PC-9 (cell line): ENCODE measurements at regions not wholly inside any gene's neighbourhood (a gene's known extent, or its start where the extent isn't known, plus 50 kb on each side); places are given as distances from the start of the nearest gene placed in this dataset.
"Not testable (repeated sequence)": the region's sequence is repeated elsewhere in the genome, so short reads cannot be mapped to it uniquely, and the experiment has no call there.

ENCODE experiments used
- BruUV-seq: library from RNA; stranded (reverse); fragments of 400-500 nt; replicated peaks from 2 replicates; lab custom pipeline; 2021; lab: Mats Ljungman, UMichigan
- CTCF ChIA-PET: fragments of 300-600 bp; sonication (Branson Sonifier 250); formaldehyde crosslinking; loops from one replicate; lab custom pipeline; 2022; ENCODE audit warnings: antibody characterized with exemption; lab: Charles Lee
- POLR2A ChIA-PET: fragments of 300-600 bp; sonication (Branson Sonifier 250); formaldehyde crosslinking; loops from one replicate; lab custom pipeline; 2022; ENCODE audit warnings: antibody characterized with exemption; ENCODE audit not compliant: unreplicated experiment; lab: Charles Lee
- DNase-seq, 2 experiments: peaks; one replicate each; pipeline versions ENCODE4 v3.0.0 to v3.0.0-alpha.2; 2015 to 2022; ENCODE audit warnings: mixed read lengths in 1 of 2
- H2AFZ ChIP-seq: fragments of 200-600 bp; sonication (generic); 2 replicates; pipeline ENCODE4 v1.8.1; 2017; ENCODE audit warnings: antibody characterized with exemption
- H3F3A ChIP-seq: fragments of 200-600 bp; sonication (generic); 2 replicates; pipeline ENCODE4 v1.8.1; 2017; ENCODE audit warnings: antibody characterized with exemption, mild to moderate bottlenecking, low read depth; ENCODE audit not compliant: insufficient read depth
- H3K27ac ChIP-seq: fragments of 200-600 bp; sonication (generic); 2 replicates; pipeline ENCODE4 v1.6.1; 2016; ENCODE audit warnings: mixed run types
- H3K27me3 ChIP-seq: fragments of 200-600 bp; sonication (generic); 2 replicates; pipeline ENCODE4 v1.6.1; 2016; ENCODE audit warnings: low read depth, mixed run types; ENCODE audit not compliant: insufficient read depth
- H3K36me3 ChIP-seq: fragments of 200-600 bp; sonication (generic); 2 replicates; pipeline ENCODE4 v1.6.1; 2016; ENCODE audit warnings: low read depth, mixed run types
- H3K4me1 ChIP-seq: fragments of 200-600 bp; sonication (generic); replicated peaks from 2 replicates; pipeline ENCODE4 v1.6.1; 2016; ENCODE audit warnings: mixed run types; ENCODE audit not compliant: insufficient read depth
- H3K4me2 ChIP-seq: fragments of 200-600 bp; sonication (generic); 2 replicates; pipeline ENCODE4 v1.6.1; 2017; ENCODE audit warnings: mixed run types
- H3K4me3 ChIP-seq: fragments of 200-600 bp; sonication (generic); 2 replicates; pipeline ENCODE4 v1.6.1; 2016; ENCODE audit warnings: mixed run types
- H3K79me2 ChIP-seq: fragments of 200-600 bp; sonication (generic); 2 replicates; pipeline ENCODE4 v1.6.1; 2017; ENCODE audit warnings: low read depth, mixed run types
- H3K9me2 ChIP-seq: fragments of 200-600 bp; sonication (generic); 2 replicates; pipeline ENCODE4 v1.8.1; 2017; ENCODE audit warnings: mild to moderate bottlenecking; ENCODE audit not compliant: insufficient read depth
- H3K9me3 ChIP-seq: fragments of 200-600 bp; sonication (generic); 2 replicates; pipeline ENCODE4 v1.8.1; 2016; ENCODE audit warnings: low read depth; ENCODE audit not compliant: insufficient read depth
- H4K20me1 ChIP-seq: fragments of 200-600 bp; sonication (generic); 2 replicates; pipeline ENCODE4 v1.8.1; 2017; ENCODE audit not compliant: insufficient read depth
- intact Hi-C: fragments of 100-400 bp; cut with micrococcal nuclease; formaldehyde crosslinking; loops from one replicate; pipeline ENCODE4 v1.10.0; 2022; ENCODE audit not compliant: unreplicated experiment

DNA sequence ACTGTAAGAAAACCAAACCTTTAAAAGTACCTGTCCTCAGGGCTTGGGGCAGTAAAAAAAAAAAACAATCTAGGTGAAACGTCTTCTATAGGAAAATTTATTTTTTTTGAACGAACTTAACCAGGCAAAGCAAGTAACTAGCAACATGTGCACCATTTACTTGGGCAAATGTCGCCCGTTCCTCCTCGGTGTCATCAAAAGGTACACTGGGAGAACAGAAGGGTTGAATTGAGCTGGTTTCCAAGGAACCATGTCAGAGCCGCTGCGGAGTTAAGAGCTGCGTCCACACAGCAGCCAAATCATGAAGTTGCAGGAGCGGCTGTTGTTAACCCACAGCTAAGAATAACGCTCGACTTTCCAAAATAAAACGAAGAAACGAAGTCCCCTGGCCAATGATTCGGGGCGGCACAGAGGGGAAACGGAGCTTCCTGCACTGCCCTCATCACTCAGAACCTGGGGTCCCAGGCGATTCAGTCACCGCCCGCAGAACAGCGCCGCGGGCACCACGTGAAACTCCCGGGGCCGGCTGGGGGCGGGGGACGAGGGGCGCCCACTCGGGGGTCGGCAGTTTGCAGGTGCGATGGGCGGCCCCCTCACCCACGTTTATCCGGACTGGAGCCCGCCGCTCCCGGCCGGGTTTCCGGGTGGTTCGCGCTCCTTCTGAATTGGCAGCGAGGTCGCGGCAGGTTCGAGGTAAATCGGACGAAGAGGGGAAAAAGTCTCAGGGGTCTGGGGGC, 53.6 kb upstream of the PLGLB1 start:
- H3K9me2 ChIP-seq, H3K9me3 ChIP-seq, BruUV-seq, H3F3A ChIP-seq, H4K20me1 ChIP-seq, H3K27me3 ChIP-seq, intact Hi-C loops, H3K36me3 ChIP-seq, CTCF ChIA-PET, H2AFZ ChIP-seq, H3K4me1 ChIP-seq: not testable (repeated sequence)
- Histone ChIP-seq H3K4me3 (peak overlapping the region; percentile 67), H3K4me2 (peak overlapping the region; percentile 78), H3K79me2 (peaks cover 26% of the 10 kb centered on the region), H3K27ac (peak overlapping the region; percentile 80; the same call in 1 of the 2 replicates)
- DNase-seq = peak; percentile 7 to 32
- POLR2A ChIA-PET = interaction anchor here (0.7 kb wide), 1 partner anchor 370 kb away, joined by 10 read pairs; no protein-coding TSS in a partner anchor

DNA sequence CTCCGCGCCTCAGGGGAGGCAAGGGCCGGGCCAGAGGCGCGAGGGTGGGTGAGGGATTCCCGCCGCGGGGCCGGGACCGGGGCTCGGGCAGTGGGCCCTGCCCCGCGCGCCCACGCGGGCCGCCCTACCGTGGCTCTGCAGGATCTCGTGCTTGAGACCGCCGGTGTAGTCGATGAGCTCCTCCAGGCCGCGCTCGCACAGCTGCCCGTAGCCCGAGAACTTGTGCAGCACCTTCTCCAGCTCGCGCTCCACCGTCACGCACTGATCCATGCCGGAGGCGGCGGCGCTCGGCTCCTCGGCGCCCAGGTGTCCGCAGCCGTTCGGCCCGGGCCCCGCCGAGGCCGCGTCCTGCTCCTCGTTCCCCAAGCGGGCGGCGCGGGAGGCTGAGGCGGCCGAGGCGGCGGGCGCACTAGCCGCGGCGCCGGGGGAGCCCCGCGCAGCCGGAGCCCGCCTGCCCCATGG, 54.2 kb upstream of the PLGLB1 start:
- H3K9me3 ChIP-seq, intact Hi-C loops, BruUV-seq, DNase-seq, H3K9me2 ChIP-seq, H4K20me1 ChIP-seq, H3K36me3 ChIP-seq, H3F3A ChIP-seq, CTCF ChIA-PET, POLR2A ChIA-PET, H3K4me1 ChIP-seq, H3K27me3 ChIP-seq, H2AFZ ChIP-seq: not testable (repeated sequence)
- Histone ChIP-seq H3K4me3 (peak overlapping the region; percentile 67; the same call in 1 of the 2 replicates), H3K27ac (peak overlapping the region; percentile 80; the same call in 1 of the 2 replicates), H3K4me2 (peak overlapping the region; percentile 78; the same call in 1 of the 2 replicates), H3K79me2 (peaks cover 20% of the 10 kb centered on the region)

DNA sequence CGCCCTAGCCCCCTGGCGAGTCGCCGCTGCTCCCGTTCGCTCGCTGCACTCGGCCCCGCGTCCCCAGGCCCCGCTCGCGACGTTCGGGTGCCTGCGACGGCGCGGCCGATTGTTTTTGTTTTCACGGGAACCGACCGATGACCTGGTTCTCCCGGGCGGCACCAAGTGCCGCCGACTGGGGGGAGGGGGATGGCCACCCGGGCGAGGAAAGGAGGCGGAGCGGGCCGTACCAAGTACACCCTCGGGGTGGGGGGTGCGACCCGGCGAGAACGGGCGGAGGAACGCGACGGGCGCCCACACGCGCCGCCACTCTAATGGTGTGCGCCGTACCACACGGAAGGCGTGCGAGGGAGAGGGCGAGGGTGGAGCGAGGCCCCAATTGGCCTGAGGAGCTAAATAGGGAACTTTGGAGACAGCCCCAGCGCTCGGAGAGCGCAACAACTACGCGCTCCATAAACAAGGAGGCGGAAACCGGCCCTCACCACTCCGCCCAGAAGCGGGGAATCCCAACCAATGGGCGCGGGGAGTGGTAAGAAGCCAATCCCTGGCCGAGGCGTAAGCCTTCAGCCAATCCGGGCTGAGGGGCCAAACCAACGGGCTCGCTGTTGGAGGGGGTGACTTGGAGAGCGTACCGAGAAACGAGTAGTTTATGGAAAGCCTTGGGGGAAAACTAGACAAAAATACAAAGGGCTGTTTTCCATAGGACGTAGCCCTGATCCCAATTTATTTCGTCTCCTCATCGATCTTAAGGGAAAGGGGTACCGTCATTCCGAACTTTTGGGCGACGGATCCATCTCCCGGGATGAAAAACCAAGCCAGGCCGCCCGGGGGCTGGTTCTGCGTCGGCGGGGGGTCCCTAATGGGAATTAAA, 54.8 kb upstream of the PLGLB1 start:
- H2AFZ ChIP-seq = 0 out of 2 replicates have a peak overlapping the region, but pooled peaks have one; percentile 68
- H3K9me2 ChIP-seq, H3K9me3 ChIP-seq, H3F3A ChIP-seq, POLR2A ChIA-PET, H4K20me1 ChIP-seq, BruUV-seq, H3K4me1 ChIP-seq, CTCF ChIA-PET, H3K36me3 ChIP-seq, intact Hi-C loops, H3K27me3 ChIP-seq: not testable (repeated sequence)
- H3K27ac ChIP-seq = peak overlapping the region; percentile 80
- H3K4me3 ChIP-seq = peak overlapping the region; percentile 67
- peak; percentile 68 to 91 for DNase-seq
- H3K4me2 ChIP-seq = peak overlapping the region; percentile 70
- peaks cover 17% of the 10 kb centered on the region for H3K79me2 ChIP-seq

DNA sequence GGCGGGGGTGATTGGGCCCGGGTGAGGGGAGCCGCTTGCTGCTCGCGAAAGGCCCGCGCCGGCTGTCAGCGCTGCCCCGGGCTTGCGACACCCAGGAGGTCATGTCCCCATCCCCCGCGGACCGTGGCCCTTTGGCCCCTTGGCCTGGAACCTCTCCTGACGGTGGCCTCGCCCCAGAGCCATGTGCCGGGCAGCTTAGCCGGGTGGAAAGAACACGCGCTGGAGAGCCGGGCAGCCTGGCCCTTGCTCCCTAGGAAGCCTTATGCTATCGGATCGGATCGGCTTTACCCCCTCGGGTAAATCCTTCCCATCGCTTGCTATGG, 55.4 kb upstream of the PLGLB1 start:
- Histone ChIP-seq H3K27ac (peak overlapping the region; percentile 80), H3K4me2 (peak overlapping the region; percentile 70)

DNA sequence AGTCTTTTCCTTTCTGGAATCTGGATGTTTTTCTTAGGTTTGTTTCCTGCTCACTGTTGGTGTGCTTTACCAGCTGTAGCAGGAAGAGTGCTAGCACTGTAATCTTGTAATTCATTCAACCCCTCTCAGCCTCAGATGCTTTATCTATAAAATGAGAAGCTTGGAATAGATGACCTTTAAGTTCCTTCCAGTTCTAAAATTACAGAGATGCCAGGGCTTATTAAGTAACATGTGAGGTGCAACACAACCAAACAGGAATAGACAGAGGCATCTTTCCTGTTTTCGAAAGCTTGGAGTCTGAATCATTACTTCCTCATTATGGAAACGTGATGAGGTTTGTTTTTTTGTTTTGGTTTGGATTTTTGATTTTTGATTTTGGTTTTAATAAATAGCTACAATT, 60.1 kb upstream of the PLGLB1 start:
- H3K9me3 ChIP-seq, H3F3A ChIP-seq, intact Hi-C loops, H3K79me2 ChIP-seq, H4K20me1 ChIP-seq, H3K4me3 ChIP-seq, POLR2A ChIA-PET, H3K27me3 ChIP-seq, H3K4me2 ChIP-seq, H2AFZ ChIP-seq, CTCF ChIA-PET, DNase-seq, H3K4me1 ChIP-seq, BruUV-seq, H3K9me2 ChIP-seq, H3K36me3 ChIP-seq, H3K27ac ChIP-seq: not testable (repeated sequence)

More for the DNA sequence above, 55.4 kb upstream of the PLGLB1 start:
- H4K20me1 ChIP-seq, H3K9me2 ChIP-seq, H3K9me3 ChIP-seq, H3F3A ChIP-seq, H3K36me3 ChIP-seq, intact Hi-C loops, H3K27me3 ChIP-seq, DNase-seq, POLR2A ChIA-PET, H2AFZ ChIP-seq, CTCF ChIA-PET, H3K4me1 ChIP-seq: not testable (repeated sequence)
- Histone ChIP-seq H3K79me2 (peaks cover 17% of the 10 kb centered on the region), H3K4me3 (peak overlapping the region; percentile 67)
- BruUV-seq = TSS peak; percentile 99

DNA sequence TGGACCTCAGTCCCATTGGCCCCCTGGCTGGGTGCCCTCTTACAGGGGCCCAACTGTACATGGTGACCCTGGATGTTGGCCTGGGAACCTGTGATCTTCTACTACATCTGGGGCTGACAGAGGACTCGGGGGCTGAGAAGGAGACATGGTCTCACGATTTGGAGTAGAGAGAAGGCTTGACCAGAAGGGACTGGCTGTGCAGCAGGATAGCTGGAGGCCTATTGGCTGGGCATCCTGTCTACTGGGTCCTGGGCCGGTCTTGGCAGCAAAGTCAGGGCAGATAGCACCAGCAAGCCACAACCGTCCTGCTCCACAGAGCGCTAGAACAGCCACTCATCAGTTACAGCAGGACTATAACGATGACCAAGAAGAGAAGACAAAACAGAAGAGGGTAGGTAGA, 66.4 kb upstream of the PLGLB1 start:
- H3K79me2 ChIP-seq, H4K20me1 ChIP-seq, BruUV-seq, H3K27me3 ChIP-seq, intact Hi-C loops, H3K9me2 ChIP-seq, H3K36me3 ChIP-seq, H3K4me1 ChIP-seq, CTCF ChIA-PET, H3F3A ChIP-seq, H3K4me3 ChIP-seq, H3K27ac ChIP-seq, H3K9me3 ChIP-seq, H3K4me2 ChIP-seq, DNase-seq, H2AFZ ChIP-seq, POLR2A ChIA-PET: not testable (repeated sequence)

DNA sequence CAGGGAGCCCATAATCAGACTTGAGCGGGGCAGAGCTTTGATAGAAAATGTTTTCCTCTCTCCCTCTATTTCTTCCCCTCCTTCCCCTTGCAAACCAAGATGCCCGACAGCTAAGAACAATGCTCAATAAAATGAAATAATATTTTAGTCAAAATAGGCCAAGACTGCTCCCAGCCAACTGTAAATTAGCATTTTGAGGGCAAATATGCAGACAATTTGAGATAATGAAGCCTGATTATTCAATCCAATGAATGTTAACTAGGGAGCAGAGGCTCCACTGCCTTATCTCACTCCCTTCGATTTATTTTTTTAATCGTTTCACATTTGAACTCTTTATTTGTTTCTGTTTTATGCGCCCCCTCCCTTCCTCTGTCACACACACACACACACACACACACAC, 67.8 kb upstream of the PLGLB1 start:
- POLR2A ChIA-PET, H3K4me1 ChIP-seq, H3K27me3 ChIP-seq, H2AFZ ChIP-seq, H3K27ac ChIP-seq, H3K4me3 ChIP-seq, H3K79me2 ChIP-seq, H3K4me2 ChIP-seq, H3K36me3 ChIP-seq, BruUV-seq, CTCF ChIA-PET, intact Hi-C loops, H4K20me1 ChIP-seq, H3K9me3 ChIP-seq, H3K9me2 ChIP-seq, H3F3A ChIP-seq, DNase-seq: not testable (repeated sequence)
